ENCODE measurements at regions not wholly inside any gene's neighbourhood (a gene's known extent, or its start where the extent isn't known, plus 50 kb on each side); places are given as distances from the start of the nearest gene placed in this dataset.

- TF ChIP-seq CTCF (IDR thresholded peaks at IDR 0.05) (no peak), POLR2AphosphoS5 (IDR thresholded peaks at IDR 0.05) (no peak)
Measured at GRCh38 chr5:8208307-8208706, 339.4 kb downstream of the MTRR start.
